ENCODE measurements at regions not wholly inside any gene's neighbourhood (a gene's known extent, or its start where the extent isn't known, plus 50 kb on each side); places are given as distances from the start of the nearest gene placed in this dataset.

- no peak for ATAC-seq
- TF ChIP-seq TOX (CRISPR knock-in tag; IDR thresholded peaks at IDR 0.05; ENCODE audit: borderline replicate concordance) (no peak), OSR1 (CRISPR knock-in tag; IDR thresholded peaks at IDR 0.05) (no peak), ZC3H10 (CRISPR knock-in tag; IDR thresholded peaks at IDR 0.05) (no peak), ZFP3 (CRISPR knock-in tag; IDR thresholded peaks at IDR 0.05) (no peak), ZFP30 (CRISPR knock-in tag; IDR thresholded peaks at IDR 0.05) (no peak)
Observed at GRCh38 chrX:149151805-149152757, 353.0 kb downstream of the IDS start.

- TF ChIP-seq RARB (CRISPR knock-in tag; IDR thresholded peaks at IDR 0.05) (no peak), ZC3H10 (CRISPR knock-in tag; IDR thresholded peaks at IDR 0.05) (no peak), ISL1 (CRISPR knock-in tag; IDR thresholded peaks at IDR 0.05) (no peak), PPARA (CRISPR knock-in tag; IDR thresholded peaks at IDR 0.05; ENCODE audit: borderline replicate concordance) (no peak), POU6F1 (CRISPR knock-in tag; IDR thresholded peaks at IDR 0.05; ENCODE audit: borderline replicate concordance, low read depth) (no peak), ZFP3 (CRISPR knock-in tag; IDR thresholded peaks at IDR 0.05) (no peak), TCF4 (CRISPR knock-in tag; IDR thresholded peaks at IDR 0.05; ENCODE audit: borderline replicate concordance) (no peak), CSRNP3 (CRISPR knock-in tag; IDR thresholded peaks at IDR 0.05) (no peak)
- ATAC-seq: no peak
Observed at GRCh38 chrX:149145845-149146285, 359.2 kb downstream of the IDS start.

- no peak for ATAC-seq
- TF ChIP-seq ZFP30 (CRISPR knock-in tag; IDR thresholded peaks at IDR 0.05): no peak
- TF ChIP-seq BACH2 (CRISPR knock-in tag; IDR thresholded peaks at IDR 0.05; ENCODE audit: borderline replicate concordance): no peak
- no peak for TF ChIP-seq PATZ1 (CRISPR knock-in tag; IDR thresholded peaks at IDR 0.05; ENCODE audit: borderline replicate concordance)
- TF ChIP-seq TOX (CRISPR knock-in tag; IDR thresholded peaks at IDR 0.05; ENCODE audit: borderline replicate concordance): no peak
- TF ChIP-seq RARB (CRISPR knock-in tag; IDR thresholded peaks at IDR 0.05): no peak
- no peak for TF ChIP-seq ARNTL (CRISPR knock-in tag; IDR thresholded peaks at IDR 0.05; ENCODE audit: borderline replicate concordance, low read depth)
- no peak for TF ChIP-seq POU6F1 (CRISPR knock-in tag; IDR thresholded peaks at IDR 0.05; ENCODE audit: borderline replicate concordance, low read depth)
- TF ChIP-seq CSRNP3 (CRISPR knock-in tag; IDR thresholded peaks at IDR 0.05): no peak
- TF ChIP-seq PPARA (CRISPR knock-in tag; IDR thresholded peaks at IDR 0.05; ENCODE audit: borderline replicate concordance): no peak
- TF ChIP-seq TCF4 (CRISPR knock-in tag; IDR thresholded peaks at IDR 0.05; ENCODE audit: borderline replicate concordance): no peak
- TF ChIP-seq ZNF8 (CRISPR knock-in tag; IDR thresholded peaks at IDR 0.05): no peak
- TF ChIP-seq GLIS3 (CRISPR knock-in tag; IDR thresholded peaks at IDR 0.05): no peak
- no peak for TF ChIP-seq ESRRG (CRISPR knock-in tag; IDR thresholded peaks at IDR 0.05)
- no peak for TF ChIP-seq ISL1 (CRISPR knock-in tag; IDR thresholded peaks at IDR 0.05)
- no peak for TF ChIP-seq CREB5 (CRISPR knock-in tag; IDR thresholded peaks at IDR 0.05; ENCODE audit: low read depth)
- TF ChIP-seq SNAI2 (CRISPR knock-in tag; IDR thresholded peaks at IDR 0.05): no peak
Observed at GRCh38 chrX:149131774-149132173, 373.3 kb downstream of the IDS start.

Data from SK-N-SH treated with all-trans-retinoic acid at 6 μM for 48 hours (cell line).